NCI-H446 treated with DMSO at 0.1 percent for 48 hours (cell line): ENCODE measurements at regions not wholly inside any gene's neighbourhood (a gene's known extent, or its start where the extent isn't known, plus 50 kb on each side); places are given as distances from the start of the nearest gene placed in this dataset.
"Not testable (repeated sequence)": the region's sequence is repeated elsewhere in the genome, so short reads cannot be mapped to it uniquely, and the experiment has no call there.

Experiments
- DNase-seq: peaks from one replicate; lab custom pipeline; 2025; lab: John Stamatoyannopoulos, UW

GRCh38 chr7:26087321-26088091 is 64.5 kb upstream of the NFE2L3 start:
- DNase-seq, result no peak

GRCh38 chr7:26089469-26089868 is 62.5 kb upstream of the NFE2L3 start:
- not testable (repeated sequence) for DNase-seq

- DNase-seq, result peak; percentile 65
Measured at GRCh38 chr7:26090927-26091519, 61.0 kb upstream of the NFE2L3 start.

GRCh38 chr7:26091933-26092332 is 60.1 kb upstream of the NFE2L3 start:
- DNase-seq, result no peak

GRCh38 chr7:26093023-26093422 is 59.0 kb upstream of the NFE2L3 start:
- DNase-seq, result no peak

DNA sequence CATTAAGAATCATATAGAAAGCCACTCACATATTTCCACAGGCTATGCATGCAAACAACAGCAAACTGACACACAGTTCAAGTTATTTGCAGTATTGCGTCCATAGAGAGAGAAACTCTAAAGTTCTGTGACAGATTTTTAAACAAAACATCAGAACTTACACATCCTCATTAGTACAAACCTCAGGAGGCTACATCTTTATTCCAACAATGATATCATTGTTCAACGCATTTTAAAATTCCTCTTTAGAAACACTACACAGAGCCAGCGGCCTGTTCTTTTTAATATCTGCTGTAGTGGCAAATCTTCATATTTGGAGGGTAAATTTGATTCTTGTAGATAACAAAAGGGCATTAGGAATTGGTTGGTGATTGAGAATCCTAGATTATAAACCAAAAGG is 55.9 kb upstream of the NFE2L3 start:
- no peak for DNase-seq

DNA sequence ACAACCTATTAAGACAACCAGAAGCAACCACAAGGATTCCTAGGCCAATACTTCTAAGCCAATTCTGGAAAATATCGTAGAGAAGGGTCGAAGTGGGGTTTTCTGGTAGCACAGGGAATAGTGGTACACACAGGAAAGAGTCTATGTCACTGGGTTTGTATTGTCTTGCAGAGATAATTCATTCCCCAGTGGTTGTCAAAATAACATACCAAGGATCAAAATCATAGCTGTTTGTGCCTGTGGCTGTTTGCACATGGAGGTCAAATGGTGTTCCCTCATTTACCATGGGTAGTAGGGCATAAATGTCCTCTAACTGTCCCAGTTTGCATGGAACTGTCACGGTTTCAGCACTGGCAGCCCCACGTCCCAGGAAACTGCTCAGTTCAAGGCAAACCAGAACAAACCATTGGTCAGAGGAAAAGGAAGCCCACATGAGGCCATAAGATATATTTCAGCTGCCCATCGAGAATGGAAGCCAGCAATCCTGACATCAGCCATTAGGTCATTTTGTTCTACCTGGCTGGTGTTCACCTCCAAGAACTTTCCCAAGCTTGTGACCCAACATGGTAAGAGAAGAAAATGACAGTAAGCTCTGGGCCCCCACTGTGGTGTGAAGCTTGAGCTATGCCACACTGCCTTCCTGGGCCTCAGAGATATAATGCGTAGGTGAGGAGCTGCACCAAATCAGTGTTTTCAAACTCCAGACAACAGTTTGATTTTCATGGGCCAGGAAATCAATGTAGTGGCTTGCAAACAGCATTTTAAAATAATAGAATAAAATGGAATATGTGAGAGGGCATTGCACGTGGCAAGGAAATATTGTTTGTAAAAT is 53.9 kb upstream of the NFE2L3 start:
- DNase-seq, result no peak

- no peak for DNase-seq
Measured at GRCh38 chr7:26099236-26099635, 52.8 kb upstream of the NFE2L3 start.

DNA sequence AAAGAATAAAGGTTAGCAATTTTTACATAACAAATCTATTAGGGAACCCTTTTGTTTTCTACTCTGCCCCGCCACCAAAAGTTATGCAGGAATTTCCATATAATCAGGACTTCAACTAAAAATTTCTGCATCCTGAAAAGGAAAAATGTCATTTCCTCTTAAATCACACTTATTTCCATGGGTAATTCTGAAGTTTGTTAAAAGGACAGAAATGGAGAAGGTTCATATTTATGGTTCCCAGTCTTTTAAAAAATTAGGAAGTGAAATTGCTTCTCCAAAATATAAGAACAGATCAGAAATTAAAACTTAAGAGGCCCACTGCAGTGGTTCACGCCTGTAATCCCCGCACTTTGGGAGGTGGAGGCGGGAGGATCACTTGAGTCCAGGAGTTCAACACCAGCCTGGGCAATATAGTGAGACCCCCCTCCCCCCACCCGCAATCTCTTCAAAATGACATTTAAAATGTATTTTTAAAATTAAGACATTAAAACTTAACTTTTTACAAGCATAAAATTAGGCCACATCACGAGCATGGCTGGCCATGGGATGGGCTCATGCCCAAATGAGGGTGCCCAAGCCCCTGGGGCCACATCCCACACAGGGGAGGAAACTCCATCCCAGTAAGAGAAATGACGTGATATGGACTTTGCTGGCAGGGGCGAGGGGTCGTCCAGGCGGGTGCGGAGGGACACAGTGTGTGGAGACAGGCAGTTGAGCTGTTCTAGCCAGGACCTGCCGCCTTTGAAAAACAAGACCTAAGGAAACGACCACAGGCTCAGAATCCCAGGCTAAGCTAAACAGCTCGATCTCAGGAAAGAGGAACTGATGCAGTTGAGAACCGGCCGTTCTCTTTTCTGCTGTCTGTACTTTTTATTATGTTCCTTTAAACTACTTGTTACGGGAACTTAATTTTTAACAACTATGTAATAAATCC is 51.3 kb upstream of the NFE2L3 start:
- DNase-seq, result no peak

- DNase-seq, result no peak
Measured at GRCh38 chr7:26101361-26102151, 50.4 kb upstream of the NFE2L3 start.

GRCh38 chr7:26102176-26102575 is 49.8 kb upstream of the NFE2L3 start:
- DNase-seq, result no peak
